Muscle of leg (tissue), 3 donors: ENCODE measurements at regions not wholly inside any gene's neighbourhood (a gene's known extent, or its start where the extent isn't known, plus 50 kb on each side); places are given as distances from the start of the nearest gene placed in this dataset.
A peak's percentile ranks its signal among the peaks of the same experiment; 100 is the strongest.

ENCODE experiments used
- DNase-seq: peaks from one replicate; pipeline ENCODE4 v3.0.0; 2013
- H3K27ac ChIP-seq: one replicate; pipeline ENCODE4 v1.5.1; 2013; ENCODE audit warnings: mild to moderate bottlenecking, low read length, control low read depth
- H3K27me3 ChIP-seq: one replicate; pipeline ENCODE4 v1.6.1; 2013; ENCODE audit warnings: low read length; ENCODE audit not compliant: control insufficient read depth, insufficient read depth
- H3K36me3 ChIP-seq: one replicate; pipeline ENCODE4 v1.6.1; 2013; ENCODE audit warnings: low read length; ENCODE audit not compliant: control insufficient read depth, insufficient read depth
- H3K4me1 ChIP-seq: one replicate; pipeline ENCODE4 v1.6.1; 2013; ENCODE audit warnings: low read length; ENCODE audit not compliant: control insufficient read depth, insufficient read depth
- H3K4me3 ChIP-seq: one replicate; pipeline ENCODE4 v1.5.1; 2013; ENCODE audit warnings: low read length, control low read depth
- H3K9me3 ChIP-seq: replicated peaks from 2 replicates; pipeline ENCODE4 v1.6.1; 2013; ENCODE audit warnings: low read depth, low read length; ENCODE audit not compliant: control insufficient read depth
- WGBS: methylation state at CpG from one replicate; pipeline ENCODE4 v1.1.5; 2013; ENCODE audit warnings: missing lambda C conversion rate; ENCODE audit not compliant: insufficient coverage; 5-methylcytosine and 5-hydroxymethylcytosine counted together

GRCh38 chr12:19740472-19741131, 301.3 kb downstream of the AEBP2 start:
- Histone ChIP-seq H3K27me3 (no peaks in the 10 kb centered on the region), H3K36me3 (no peaks in the 10 kb centered on the region), H3K27ac (no peak overlapping the region), H3K4me1 (no peaks in the 10 kb centered on the region), H3K9me3 (no peaks in the 10 kb centered on the region), H3K4me3 (no peak overlapping the region)
- 91% methylated on average over 3 of the region's 7 CpGs for WGBS
- DNase-seq = peak; percentile 44

- Histone ChIP-seq H3K27ac (no peak overlapping the region), H3K4me3 (no peak overlapping the region)
- WGBS = no CpG with 5 or more reads among the region's 3 CpGs
Measured at GRCh38 chr12:19741132-19741489, 301.8 kb downstream of the AEBP2 start.

GRCh38 chr12:19744705-19745218, 305.5 kb downstream of the AEBP2 start:
- WGBS = no CpG with 5 or more reads among the region's 4 CpGs
- H3K27ac ChIP-seq = no peak overlapping the region
- H3K4me1 ChIP-seq = no peaks in the 10 kb centered on the region

More at GRCh38 chr12:19741132-19741489, 301.8 kb downstream of the AEBP2 start:
- DNase-seq = no peak
- H3K9me3 ChIP-seq = no peaks in the 10 kb centered on the region
- no peaks in the 10 kb centered on the region for H3K4me1 ChIP-seq
- no peaks in the 10 kb centered on the region for H3K36me3 ChIP-seq
- no peaks in the 10 kb centered on the region for H3K27me3 ChIP-seq

GRCh38 chr12:19746471-19746870, 307.2 kb downstream of the AEBP2 start:
- Histone ChIP-seq H3K9me3 (no peaks in the 10 kb centered on the region), H3K4me3 (no peak overlapping the region), H3K4me1 (no peaks in the 10 kb centered on the region), H3K36me3 (no peaks in the 10 kb centered on the region), H3K27ac (no peak overlapping the region), H3K27me3 (no peaks in the 10 kb centered on the region)
- WGBS = no CpG with 5 or more reads among the region's 4 CpGs
- DNase-seq = no peak

More at GRCh38 chr12:19744705-19745218, 305.5 kb downstream of the AEBP2 start:
- peak; percentile 71 for DNase-seq
- Histone ChIP-seq H3K9me3 (no peaks in the 10 kb centered on the region), H3K27me3 (no peaks in the 10 kb centered on the region), H3K4me3 (no peak overlapping the region), H3K36me3 (no peaks in the 10 kb centered on the region)

GRCh38 chr12:19749906-19750574, 310.7 kb downstream of the AEBP2 start:
- no peak for DNase-seq
- Histone ChIP-seq H3K4me1 (no peaks in the 10 kb centered on the region), H3K27ac (no peak overlapping the region), H3K9me3 (peaks cover 6% of the 10 kb centered on the region), H3K4me3 (no peak overlapping the region), H3K27me3 (no peaks in the 10 kb centered on the region), H3K36me3 (no peaks in the 10 kb centered on the region)
- WGBS = no CpG with 5 or more reads among the region's 7 CpGs

GRCh38 chr12:19751078-19751477, 311.8 kb downstream of the AEBP2 start:
- H3K27ac ChIP-seq = no peak overlapping the region
- no peak for DNase-seq
- no peaks in the 10 kb centered on the region for H3K27me3 ChIP-seq
- no CpG with 5 or more reads among the region's 1 CpG for WGBS
- no peaks in the 10 kb centered on the region for H3K4me1 ChIP-seq
- H3K9me3 ChIP-seq = peaks cover 6% of the 10 kb centered on the region
- H3K36me3 ChIP-seq = no peaks in the 10 kb centered on the region
- H3K4me3 ChIP-seq = no peak overlapping the region

- Histone ChIP-seq H3K27ac (no peak overlapping the region), H3K4me1 (no peaks in the 10 kb centered on the region), H3K36me3 (no peaks in the 10 kb centered on the region), H3K4me3 (no peak overlapping the region), H3K27me3 (no peaks in the 10 kb centered on the region), H3K9me3 (peaks cover 6% of the 10 kb centered on the region)
- no peak for DNase-seq
- WGBS = no CpG with 5 or more reads among the region's 3 CpGs
Measured at GRCh38 chr12:19752712-19753111, 313.4 kb downstream of the AEBP2 start.

GRCh38 chr12:19755136-19755535, 315.8 kb downstream of the AEBP2 start:
- no CpG with 5 or more reads among the region's 2 CpGs for WGBS
- Histone ChIP-seq H3K9me3 (peaks cover 6% of the 10 kb centered on the region), H3K4me1 (no peaks in the 10 kb centered on the region), H3K27me3 (no peaks in the 10 kb centered on the region), H3K27ac (no peak overlapping the region), H3K4me3 (no peak overlapping the region), H3K36me3 (no peaks in the 10 kb centered on the region)
- no peak for DNase-seq

- Histone ChIP-seq H3K9me3 (peaks cover 6% of the 10 kb centered on the region), H3K36me3 (no peaks in the 10 kb centered on the region), H3K27me3 (no peaks in the 10 kb centered on the region), H3K4me1 (no peaks in the 10 kb centered on the region), H3K27ac (no peak overlapping the region), H3K4me3 (no peak overlapping the region)
- DNase-seq = peak; percentile 61
- WGBS = no CpG with 5 or more reads among the region's 7 CpGs
Measured at GRCh38 chr12:19757317-19757877, 318.1 kb downstream of the AEBP2 start.

GRCh38 chr12:19759227-19759626, 319.9 kb downstream of the AEBP2 start:
- no peaks in the 10 kb centered on the region for H3K4me1 ChIP-seq
- DNase-seq = no peak
- H3K27me3 ChIP-seq = no peaks in the 10 kb centered on the region
- no peaks in the 10 kb centered on the region for H3K36me3 ChIP-seq
- H3K4me3 ChIP-seq = no peak overlapping the region
- H3K9me3 ChIP-seq = no peaks in the 10 kb centered on the region
- no peak overlapping the region for H3K27ac ChIP-seq
